ENCODE measurements at regions not wholly inside any gene's neighbourhood (a gene's known extent, or its start where the extent isn't known, plus 50 kb on each side); places are given as distances from the start of the nearest gene placed in this dataset.

DNA sequence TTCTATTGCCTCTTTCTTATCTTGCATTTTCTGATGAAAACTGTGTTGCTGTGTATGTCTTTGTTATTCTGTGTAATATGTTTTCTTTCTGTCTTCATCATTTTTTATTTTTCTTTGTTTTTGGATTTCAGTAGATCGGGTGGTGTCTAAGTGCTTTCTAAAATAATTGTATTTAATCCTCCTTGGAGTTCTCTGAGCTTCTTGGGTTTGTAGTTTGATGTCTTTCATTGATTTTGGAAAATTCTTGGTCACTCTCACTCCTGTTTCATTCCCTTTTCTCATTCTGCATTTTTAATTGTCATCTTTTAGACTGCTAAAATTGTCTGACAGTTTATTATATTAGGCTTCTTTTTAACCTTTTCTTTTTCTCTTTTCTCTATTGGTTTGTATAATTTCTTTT, 560.5 kb downstream of the IRX1 start:
- Histone ChIP-seq H3K36me3 (no peaks in the 10 kb centered on the region), H3K4me1 (no peaks in the 10 kb centered on the region), H3K4me3 (no peak overlapping the region), H3K9me3 (no peaks in the 10 kb centered on the region), H3K27ac (no peak overlapping the region), H3K27me3 (no peaks in the 10 kb centered on the region)
- TF ChIP-seq CTCF (IDR thresholded peaks at IDR 0.05) (no peak), POLR2A (IDR thresholded peaks at IDR 0.05) (no peak), POLR2AphosphoS5 (IDR thresholded peaks at IDR 0.05; ENCODE audit: insufficient read depth in 1 of 2, low read depth in 1 of 2) (no peak)
- intact Hi-C loops (cut with DNase I) = no loop called here
- DNase-seq (ENCODE audit: extremely low spot score in 2 of 2) = no peak

DNA sequence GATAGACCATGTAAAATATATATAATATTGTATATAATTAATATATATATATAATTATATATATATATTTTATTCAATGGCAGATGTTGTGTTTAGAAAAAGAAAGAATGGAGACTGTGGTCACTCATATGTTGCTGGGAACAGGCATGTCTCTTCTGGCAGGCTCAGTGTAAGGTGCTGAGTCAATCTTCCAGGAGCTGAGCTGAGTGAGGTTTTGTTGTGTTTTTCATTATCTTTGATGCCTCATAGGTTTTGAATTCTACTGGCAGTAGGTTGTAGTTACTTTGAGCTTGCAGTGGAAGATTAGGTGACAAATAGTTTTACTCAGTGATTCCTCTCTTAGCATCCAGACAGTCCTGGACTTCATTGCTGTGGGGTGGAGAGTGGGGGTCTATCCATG, 561.3 kb downstream of the IRX1 start:
- Histone ChIP-seq H3K4me1 (no peaks in the 10 kb centered on the region), H3K9me3 (no peaks in the 10 kb centered on the region), H3K36me3 (no peaks in the 10 kb centered on the region), H3K27ac (no peak overlapping the region), H3K4me3 (no peak overlapping the region), H3K27me3 (no peaks in the 10 kb centered on the region)
- intact Hi-C loops (cut with DNase I) = no loop called here
- TF ChIP-seq POLR2AphosphoS5 (IDR thresholded peaks at IDR 0.05; ENCODE audit: insufficient read depth in 1 of 2, low read depth in 1 of 2) (no peak), CTCF (IDR thresholded peaks at IDR 0.05) (no peak), POLR2A (IDR thresholded peaks at IDR 0.05) (no peak)
- no peak for DNase-seq (ENCODE audit: extremely low spot score in 2 of 2)

GRCh38 chr5:4158750-4159447, 563.3 kb downstream of the IRX1 start:
- no peaks in the 10 kb centered on the region for H3K36me3 ChIP-seq
- H3K27me3 ChIP-seq = no peaks in the 10 kb centered on the region
- DNase-seq (ENCODE audit: extremely low spot score in 2 of 2) = no peak
- H3K27ac ChIP-seq = no peak overlapping the region
- H3K4me1 ChIP-seq = no peaks in the 10 kb centered on the region
- H3K9me3 ChIP-seq = no peaks in the 10 kb centered on the region
- no peak overlapping the region for H3K4me3 ChIP-seq
- intact Hi-C loops (cut with DNase I) = no loop called here
- no peak for TF ChIP-seq POLR2AphosphoS5 (IDR thresholded peaks at IDR 0.05; ENCODE audit: insufficient read depth in 1 of 2, low read depth in 1 of 2)
- no peak for TF ChIP-seq CTCF (IDR thresholded peaks at IDR 0.05)
- TF ChIP-seq POLR2A (IDR thresholded peaks at IDR 0.05) = no peak

- intact Hi-C loops (cut with DNase I) = no loop called here
- Histone ChIP-seq H3K36me3 (no peaks in the 10 kb centered on the region), H3K27ac (no peak overlapping the region), H3K4me1 (no peaks in the 10 kb centered on the region), H3K9me3 (no peaks in the 10 kb centered on the region), H3K27me3 (no peaks in the 10 kb centered on the region), H3K4me3 (no peak overlapping the region)
- no peak for TF ChIP-seq POLR2A (IDR thresholded peaks at IDR 0.05)
- DNase-seq (ENCODE audit: extremely low spot score in 2 of 2) = no peak
Observed at GRCh38 chr5:4159681-4160080, 564.0 kb downstream of the IRX1 start.

DNA sequence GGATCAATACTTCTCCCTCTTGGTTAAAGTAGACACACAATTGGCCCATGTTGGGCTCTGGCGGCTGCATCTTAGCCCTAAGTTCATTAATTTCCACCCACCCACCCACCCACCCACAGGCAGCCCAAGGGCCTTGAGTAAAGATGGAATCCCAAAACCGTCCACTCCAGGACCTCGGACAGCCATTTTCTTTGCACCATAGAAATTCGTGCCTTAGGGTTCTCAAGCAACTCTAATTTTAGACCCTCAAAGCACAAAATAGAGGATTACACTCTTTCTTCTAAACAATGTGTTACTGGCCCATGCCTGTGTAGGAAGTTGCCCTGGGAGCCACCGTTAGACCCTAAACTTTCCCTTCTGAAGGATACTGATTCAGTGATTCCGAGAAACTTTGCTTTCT, 568.5 kb downstream of the IRX1 start:
- TF ChIP-seq CTCF (IDR thresholded peaks at IDR 0.05) (no peak), POLR2AphosphoS5 (IDR thresholded peaks at IDR 0.05; ENCODE audit: insufficient read depth in 1 of 2, low read depth in 1 of 2) (no peak)
- Histone ChIP-seq H3K4me1 (no peaks in the 10 kb centered on the region), H3K27me3 (no peaks in the 10 kb centered on the region), H3K36me3 (no peaks in the 10 kb centered on the region), H3K27ac (no peak overlapping the region), H3K4me3 (no peak overlapping the region), H3K9me3 (no peaks in the 10 kb centered on the region)
- intact Hi-C loops (cut with DNase I) = no loop called here
- no peak for DNase-seq (ENCODE audit: extremely low spot score in 2 of 2)
